NT2/D1 (cell line): ENCODE measurements at regions not wholly inside any gene's neighbourhood (a gene's known extent, or its start where the extent isn't known, plus 50 kb on each side); places are given as distances from the start of the nearest gene placed in this dataset.

Experiments used
- SUZ12 ChIP-seq: IDR thresholded peaks from 2 replicates; pipeline ENCODE4 v1.6.1; 2011; ENCODE audit not compliant: insufficient read length, insufficient read depth; ENCODE audit errors: extremely low read depth
- YY1 ChIP-seq: IDR thresholded peaks from 2 replicates; pipeline ENCODE4 v1.6.1; 2011; ENCODE audit not compliant: insufficient read length, insufficient read depth
- ZNF274 ChIP-seq: IDR thresholded peaks from 2 replicates; pipeline ENCODE4 v1.6.1; 2011; ENCODE audit warnings: mild to moderate bottlenecking, low read depth, low read length

- TF ChIP-seq ZNF274 (no peak), YY1 (no peak), SUZ12 (no peak)
Measured at GRCh38 chr7:32256811-32257210, 186.6 kb upstream of the PDE1C start.
